ENCODE measurements at regions not wholly inside any gene's neighbourhood (a gene's known extent, or its start where the extent isn't known, plus 50 kb on each side); places are given as distances from the start of the nearest gene placed in this dataset.

- TF ChIP-seq CTCF (IDR thresholded peaks at IDR 0.05) (no peak), EZH2phosphoT487 (IDR thresholded peaks at IDR 0.05) (no peak), EZH2 (IDR thresholded peaks at IDR 0.05) (no peak)
Observed at GRCh38 chr14:30159374-30159773, 231.7 kb upstream of the PRKD1 start.

All from neural progenitor cell (in vitro differentiated cells).